Testis (tissue), 2 donors: ENCODE measurements at regions not wholly inside any gene's neighbourhood (a gene's known extent, or its start where the extent isn't known, plus 50 kb on each side); places are given as distances from the start of the nearest gene placed in this dataset.

Source experiments
- DNase-seq: peaks from one replicate; pipeline ENCODE4 v3.0.0-alpha.2; 2019
- H3K27ac ChIP-seq, 2 donors: fragments of 200-600 bp; sonication (generic); one replicate each; pipeline ENCODE4 v1.5.1; 2019
- H3K27me3 ChIP-seq: fragments of 200-600 bp; sonication (generic); one replicate; pipeline ENCODE4 v1.5.1; 2019
- H3K36me3 ChIP-seq: fragments of 200-600 bp; sonication (generic); one replicate; pipeline ENCODE4 v1.5.1; 2017; ENCODE audit warnings: low read depth; ENCODE audit errors: missing control alignments
- H3K4me1 ChIP-seq: fragments of 200-600 bp; sonication (generic); one replicate; pipeline ENCODE4 v1.5.1; 2019
- H3K4me3 ChIP-seq, 2 donors: fragments of 200-600 bp; sonication (generic); one replicate each; pipeline ENCODE4 v1.5.1; 2017 to 2019
- H3K9me3 ChIP-seq: fragments of 200-600 bp; sonication (generic); one replicate; pipeline ENCODE4 v1.5.1; 2017
- POLR2A ChIP-seq: fragments of 450-650 bp; IDR thresholded peaks from one replicate; pipeline ENCODE4 v1.6.1; 2017; ENCODE audit warnings: antibody characterized with exemption, mild to moderate bottlenecking, moderate library complexity
- WGBS, 2 donors: methylation state at CpG; one replicate each; pipeline ENCODE4 v1.1.5; 2018; 5-methylcytosine and 5-hydroxymethylcytosine counted together
- intact Hi-C: fragments of 100-400 bp; cut with DNase I; formaldehyde crosslinking; loops from one replicate; pipeline ENCODE4 v1.15.1; 2023; ENCODE audit warnings: low total_unique reads
- TF ChIP-seq, protein P1 (sequence below), 3 experiments: fragments of 450-650 bp in 2 of 3; fragments of 200-600 bp in 1 of 3; sonication (generic) in 1 of 3; IDR thresholded peaks; one replicate each; pipeline ENCODE4 v1.5.1; 2016 to 2019; ENCODE audit warnings: antibody characterized with exemption in 3 of 3, mild to moderate bottlenecking in 2 of 3, moderate library complexity in 1 of 3

GRCh38 chr21:16072221-16072620 lies 342.4 kb downstream of the USP25 start:
- Histone ChIP-seq H3K9me3 (no peaks in the 10 kb centered on the region), H3K4me1 (peaks cover 3% of the 10 kb centered on the region), H3K4me3 (no peak overlapping the region), H3K27ac (no peak overlapping the region), H3K27me3 (no peaks in the 10 kb centered on the region), H3K36me3 (no peaks in the 10 kb centered on the region)
- intact Hi-C loops, result no loop called here
- TF ChIP-seq, protein P1, sequence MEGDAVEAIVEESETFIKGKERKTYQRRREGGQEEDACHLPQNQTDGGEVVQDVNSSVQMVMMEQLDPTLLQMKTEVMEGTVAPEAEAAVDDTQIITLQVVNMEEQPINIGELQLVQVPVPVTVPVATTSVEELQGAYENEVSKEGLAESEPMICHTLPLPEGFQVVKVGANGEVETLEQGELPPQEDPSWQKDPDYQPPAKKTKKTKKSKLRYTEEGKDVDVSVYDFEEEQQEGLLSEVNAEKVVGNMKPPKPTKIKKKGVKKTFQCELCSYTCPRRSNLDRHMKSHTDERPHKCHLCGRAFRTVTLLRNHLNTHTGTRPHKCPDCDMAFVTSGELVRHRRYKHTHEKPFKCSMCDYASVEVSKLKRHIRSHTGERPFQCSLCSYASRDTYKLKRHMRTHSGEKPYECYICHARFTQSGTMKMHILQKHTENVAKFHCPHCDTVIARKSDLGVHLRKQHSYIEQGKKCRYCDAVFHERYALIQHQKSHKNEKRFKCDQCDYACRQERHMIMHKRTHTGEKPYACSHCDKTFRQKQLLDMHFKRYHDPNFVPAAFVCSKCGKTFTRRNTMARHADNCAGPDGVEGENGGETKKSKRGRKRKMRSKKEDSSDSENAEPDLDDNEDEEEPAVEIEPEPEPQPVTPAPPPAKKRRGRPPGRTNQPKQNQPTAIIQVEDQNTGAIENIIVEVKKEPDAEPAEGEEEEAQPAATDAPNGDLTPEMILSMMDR (IDR thresholded peaks at IDR 0.05), result no peak
- no peak for TF ChIP-seq POLR2A
- 62 to 71% methylated on average over 3 of the region's 3 CpGs for WGBS, 2 donors
- no peak for DNase-seq

GRCh38 chr21:16072737-16073136 lies 343.0 kb downstream of the USP25 start:
- DNase-seq, result no peak
- 29 to 46% methylated on average over 6 of the region's 6 CpGs for WGBS, 2 donors
- Histone ChIP-seq H3K4me1 (peaks cover 3% of the 10 kb centered on the region), H3K4me3 (no peak overlapping the region), H3K27me3 (no peaks in the 10 kb centered on the region), H3K36me3 (no peaks in the 10 kb centered on the region), H3K9me3 (no peaks in the 10 kb centered on the region), H3K27ac (no peak overlapping the region)
- TF ChIP-seq POLR2A, result no peak
- TF ChIP-seq, protein P1 (IDR thresholded peaks at IDR 0.05), result no peak
- intact Hi-C loops, result no loop called here

GRCh38 chr21:16073586-16073985 lies 343.8 kb downstream of the USP25 start:
- TF ChIP-seq POLR2A, result no peak
- TF ChIP-seq, protein P1 (IDR thresholded peaks at IDR 0.05), result no peak
- H3K9me3 ChIP-seq, result no peaks in the 10 kb centered on the region
- H3K27ac ChIP-seq, result no peak overlapping the region
- no peak for DNase-seq
- intact Hi-C loops, result no loop called here
- 49 to 79% methylated on average over 2 of the region's 2 CpGs for WGBS, 2 donors
- peaks cover 3% of the 10 kb centered on the region for H3K4me1 ChIP-seq
- H3K27me3 ChIP-seq, result no peaks in the 10 kb centered on the region
- H3K36me3 ChIP-seq, result no peaks in the 10 kb centered on the region
- H3K4me3 ChIP-seq, result no peak overlapping the region

- Histone ChIP-seq H3K27ac (no peak overlapping the region), H3K36me3 (no peaks in the 10 kb centered on the region), H3K4me1 (peaks cover 3% of the 10 kb centered on the region), H3K4me3 (no peak overlapping the region), H3K27me3 (no peaks in the 10 kb centered on the region), H3K9me3 (no peaks in the 10 kb centered on the region)
- DNase-seq, result no peak
- intact Hi-C loops, result no loop called here
- TF ChIP-seq, protein P1 (IDR thresholded peaks at IDR 0.05), result no peak
- no peak for TF ChIP-seq POLR2A
- WGBS, 2 donors, result 84 to 87% methylated on average over 3 of the region's 3 CpGs
Observed at GRCh38 chr21:16074950-16075489, 345.2 kb downstream of the USP25 start.

GRCh38 chr21:16075649-16076282 lies 346.0 kb downstream of the USP25 start:
- 92 to 96% methylated on average over 5 of the region's 5 CpGs for WGBS, 2 donors
- peaks cover 3% of the 10 kb centered on the region for H3K4me1 ChIP-seq
- H3K4me3 ChIP-seq, result no peak overlapping the region
- H3K27me3 ChIP-seq, result no peaks in the 10 kb centered on the region
- intact Hi-C loops, result no loop called here
- H3K9me3 ChIP-seq, result no peaks in the 10 kb centered on the region
- no peaks in the 10 kb centered on the region for H3K36me3 ChIP-seq
- no peak overlapping the region for H3K27ac ChIP-seq
- DNase-seq, result no peak
- TF ChIP-seq POLR2A, result no peak
- TF ChIP-seq, protein P1 (IDR thresholded peaks at IDR 0.05), result no peak
